NB4 (cell line): ENCODE measurements at regions not wholly inside any gene's neighbourhood (a gene's known extent, or its start where the extent isn't known, plus 50 kb on each side); places are given as distances from the start of the nearest gene placed in this dataset.

Experiments used
- DNase-seq: peaks from one replicate; pipeline ENCODE4 v3.0.0; 2010; ENCODE audit warnings: low read depth
- H3K4me3 ChIP-seq: one replicate; pipeline ENCODE4 v1.5.1; 2011; ENCODE audit warnings: mild to moderate bottlenecking, low read depth, low read length, moderate library complexity
- CTCF ChIP-seq: IDR thresholded peaks from one replicate; pipeline ENCODE4 v1.5.1; 2012; ENCODE audit warnings: low read depth, low read length
- MAX ChIP-seq: IDR thresholded peaks from 2 replicates; pipeline ENCODE4 v1.6.1; 2011; ENCODE audit warnings: low read depth, low read length
- MYC ChIP-seq: IDR thresholded peaks from 2 replicates; pipeline ENCODE4 v1.6.1; 2011; ENCODE audit warnings: low read depth, low read length
- POLR2A ChIP-seq: IDR thresholded peaks from 2 replicates; pipeline ENCODE4 v1.6.1; 2011; ENCODE audit warnings: mild to moderate bottlenecking; ENCODE audit not compliant: insufficient read length; ENCODE audit errors: extremely low read depth

GRCh38 chr2:19300961-19301360, 57.5 kb downstream of the OSR1 start:
- H3K4me3 ChIP-seq = no peak overlapping the region
- DNase-seq = no peak
- no peak for TF ChIP-seq CTCF
- TF ChIP-seq POLR2A = no peak

GRCh38 chr2:19299522-19299921, 58.9 kb downstream of the OSR1 start:
- no peak for TF ChIP-seq POLR2A
- no peak for TF ChIP-seq MAX
- no peak for TF ChIP-seq CTCF
- no peak for TF ChIP-seq MYC

GRCh38 chr2:19299032-19299431, 59.4 kb downstream of the OSR1 start:
- TF ChIP-seq POLR2A (no peak), CTCF (no peak), MAX (no peak), MYC (no peak)
- DNase-seq = no peak
- no peak overlapping the region for H3K4me3 ChIP-seq

More at GRCh38 chr2:19299522-19299921, 58.9 kb downstream of the OSR1 start:
- no peak overlapping the region for H3K4me3 ChIP-seq
- no peak for DNase-seq

GRCh38 chr2:19297716-19298115, 60.7 kb downstream of the OSR1 start:
- DNase-seq = no peak
- no peak overlapping the region for H3K4me3 ChIP-seq
- TF ChIP-seq POLR2A = no peak
- TF ChIP-seq CTCF = no peak
- no peak for TF ChIP-seq MYC
- TF ChIP-seq MAX = no peak

- no peak overlapping the region for H3K4me3 ChIP-seq
- TF ChIP-seq CTCF (no peak), MAX (no peak), POLR2A (no peak), MYC (no peak)
- no peak for DNase-seq
These were observed 62.4 kb downstream of the OSR1 start for GRCh38 chr2:19295998-19296502.

GRCh38 chr2:19292007-19292406, 66.4 kb downstream of the OSR1 start:
- TF ChIP-seq MYC (no peak), POLR2A (no peak), MAX (no peak), CTCF (no peak)
- DNase-seq = no peak
- H3K4me3 ChIP-seq = no peak overlapping the region
